GM12864 (cell line): ENCODE measurements at regions not wholly inside any gene's neighbourhood (a gene's known extent, or its start where the extent isn't known, plus 50 kb on each side); places are given as distances from the start of the nearest gene placed in this dataset.

Experiments
- DNase-seq: peaks from one replicate; pipeline ENCODE4 v3.0.0-alpha.2; 2011; ENCODE audit warnings: low read depth
- H3K4me3 ChIP-seq: 2 replicates; pipeline ENCODE4 v1.5.1; 2011; ENCODE audit warnings: mild to moderate bottlenecking, low read depth, low read length, control low read depth
- TF ChIP-seq, protein P1 (sequence below): IDR thresholded peaks from 2 replicates; pipeline ENCODE4 v1.5.1; 2011; ENCODE audit warnings: low read depth, mild to moderate bottlenecking, moderate library complexity, low read length, control low read depth, inconsistent platforms; ENCODE audit errors: missing control alignments

DNA sequence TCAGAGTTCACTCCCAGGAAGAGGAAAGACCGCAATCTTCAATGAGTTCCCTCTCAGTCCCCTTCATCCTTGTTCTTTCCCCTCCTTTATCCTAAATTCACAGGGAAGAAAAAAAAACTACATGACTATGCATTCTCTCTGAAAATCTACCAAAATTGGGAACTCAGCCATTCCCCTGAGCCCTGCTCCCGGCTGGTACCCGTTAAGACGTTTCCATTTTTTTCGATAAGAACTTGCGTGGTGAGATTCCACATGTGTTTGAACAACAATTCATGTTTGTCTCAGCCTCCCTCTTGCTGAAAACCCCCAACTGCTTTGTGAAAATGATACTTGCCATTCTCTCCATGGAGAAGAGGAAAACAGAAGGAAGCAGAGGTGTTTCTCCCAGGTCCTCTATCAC is 318.7 kb upstream of the ID2 start:
- TF ChIP-seq, protein P1, sequence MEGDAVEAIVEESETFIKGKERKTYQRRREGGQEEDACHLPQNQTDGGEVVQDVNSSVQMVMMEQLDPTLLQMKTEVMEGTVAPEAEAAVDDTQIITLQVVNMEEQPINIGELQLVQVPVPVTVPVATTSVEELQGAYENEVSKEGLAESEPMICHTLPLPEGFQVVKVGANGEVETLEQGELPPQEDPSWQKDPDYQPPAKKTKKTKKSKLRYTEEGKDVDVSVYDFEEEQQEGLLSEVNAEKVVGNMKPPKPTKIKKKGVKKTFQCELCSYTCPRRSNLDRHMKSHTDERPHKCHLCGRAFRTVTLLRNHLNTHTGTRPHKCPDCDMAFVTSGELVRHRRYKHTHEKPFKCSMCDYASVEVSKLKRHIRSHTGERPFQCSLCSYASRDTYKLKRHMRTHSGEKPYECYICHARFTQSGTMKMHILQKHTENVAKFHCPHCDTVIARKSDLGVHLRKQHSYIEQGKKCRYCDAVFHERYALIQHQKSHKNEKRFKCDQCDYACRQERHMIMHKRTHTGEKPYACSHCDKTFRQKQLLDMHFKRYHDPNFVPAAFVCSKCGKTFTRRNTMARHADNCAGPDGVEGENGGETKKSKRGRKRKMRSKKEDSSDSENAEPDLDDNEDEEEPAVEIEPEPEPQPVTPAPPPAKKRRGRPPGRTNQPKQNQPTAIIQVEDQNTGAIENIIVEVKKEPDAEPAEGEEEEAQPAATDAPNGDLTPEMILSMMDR = no peak
- H3K4me3 ChIP-seq = no peak overlapping the region
- no peak for DNase-seq

- no peak overlapping the region for H3K4me3 ChIP-seq
- no peak for DNase-seq
- TF ChIP-seq, protein P1 = no peak
Measured at GRCh38 chr2:8364668-8365067, 317.2 kb upstream of the ID2 start.

- TF ChIP-seq, protein P1 = no peak
- no peak for DNase-seq
- no peak overlapping the region for H3K4me3 ChIP-seq
Measured at GRCh38 chr2:8365331-8365910, 316.4 kb upstream of the ID2 start.

DNA sequence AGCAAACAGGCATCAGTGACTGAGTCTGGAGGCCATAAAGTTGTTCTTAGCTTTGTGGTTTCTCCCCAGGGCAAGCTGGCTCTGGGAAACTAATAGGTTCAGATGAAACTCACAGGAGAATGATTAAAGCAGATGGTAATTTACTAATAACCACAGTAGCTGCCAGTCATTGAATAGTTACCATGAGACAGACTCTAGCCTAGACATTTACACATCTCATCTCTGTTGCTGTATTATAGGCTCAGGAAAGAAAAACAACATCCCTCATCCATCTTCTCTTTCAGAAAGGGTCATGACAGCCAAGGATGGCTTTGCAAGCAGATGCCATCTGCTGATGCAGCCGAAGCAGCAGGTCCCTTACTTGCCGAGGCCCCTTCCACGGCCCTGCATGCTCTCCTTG is 314.0 kb upstream of the ID2 start:
- DNase-seq = no peak
- TF ChIP-seq, protein P1 = no peak
- H3K4me3 ChIP-seq = no peak overlapping the region

DNA sequence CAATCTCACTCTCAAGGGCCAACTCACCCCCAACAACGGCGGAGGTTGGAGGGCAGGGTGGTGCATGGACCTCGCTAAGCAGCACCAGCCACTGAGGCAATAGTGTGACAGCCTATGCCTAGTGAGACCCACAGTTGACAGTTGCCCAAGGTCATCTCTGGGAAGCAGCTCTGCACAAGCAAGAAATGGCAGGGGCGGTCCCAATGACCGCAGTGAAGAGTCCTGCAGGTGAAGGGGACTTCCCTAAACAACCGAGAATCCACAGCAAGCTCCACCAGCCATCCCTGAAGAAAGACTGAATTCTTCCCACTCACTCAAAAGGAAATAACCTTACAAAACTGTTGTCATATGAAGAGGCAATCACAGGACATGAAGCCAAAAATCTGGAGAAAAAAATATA is 313.4 kb upstream of the ID2 start:
- no peak overlapping the region for H3K4me3 ChIP-seq
- TF ChIP-seq, protein P1 = no peak
- DNase-seq = no peak

DNA sequence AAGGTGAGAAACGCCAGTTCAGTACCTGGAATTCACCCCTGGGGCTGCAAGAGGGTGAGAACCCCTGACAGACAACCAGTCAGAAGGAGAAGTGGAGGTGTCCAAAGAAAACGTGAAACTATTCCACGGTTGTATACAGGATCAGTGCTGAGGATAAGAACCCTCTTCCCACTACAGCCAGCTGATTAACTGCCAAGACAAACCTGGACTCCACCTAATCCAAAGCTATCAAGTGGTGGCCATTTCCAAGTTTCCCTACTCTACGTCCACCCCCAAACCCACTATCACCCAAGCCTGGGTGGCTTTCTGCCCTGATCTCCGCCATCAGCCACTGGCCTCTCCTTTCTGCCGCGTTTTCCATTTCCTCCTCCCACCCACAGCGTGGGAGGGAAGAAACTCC is 312.3 kb upstream of the ID2 start:
- H3K4me3 ChIP-seq = no peak overlapping the region
- TF ChIP-seq, protein P1 = no peak
- no peak for DNase-seq

DNA sequence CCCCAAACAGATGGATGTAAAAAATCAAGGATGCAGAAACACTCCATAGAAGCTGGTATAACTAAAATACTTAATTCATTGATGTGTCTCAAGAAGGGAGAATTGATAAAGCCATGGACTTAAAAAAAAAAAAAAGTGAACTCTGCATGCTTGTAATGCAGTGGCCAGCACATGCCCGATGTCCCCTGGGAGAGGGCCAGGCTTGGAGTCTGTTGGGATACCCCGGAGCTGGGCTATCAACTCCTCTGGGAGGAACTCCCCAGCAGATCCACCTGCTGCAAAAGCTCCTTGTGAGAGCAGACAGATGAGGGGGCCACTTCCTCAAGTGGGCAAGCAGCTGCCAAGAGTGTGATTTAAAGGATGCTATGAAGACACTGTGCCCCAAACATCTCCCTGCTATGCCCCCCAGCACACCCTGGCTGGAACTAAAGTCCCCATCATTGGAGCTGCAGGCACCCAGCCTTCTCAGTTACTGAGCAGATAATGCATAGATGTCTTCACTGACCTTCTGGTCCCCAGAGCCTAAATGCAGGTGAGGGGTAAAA is 311.5 kb upstream of the ID2 start:
- H3K4me3 ChIP-seq = no peak overlapping the region
- no peak for DNase-seq
- TF ChIP-seq, protein P1 = no peak
